ENCODE measurements at regions not wholly inside any gene's neighbourhood (a gene's known extent, or its start where the extent isn't known, plus 50 kb on each side); places are given as distances from the start of the nearest gene placed in this dataset.

DNA sequence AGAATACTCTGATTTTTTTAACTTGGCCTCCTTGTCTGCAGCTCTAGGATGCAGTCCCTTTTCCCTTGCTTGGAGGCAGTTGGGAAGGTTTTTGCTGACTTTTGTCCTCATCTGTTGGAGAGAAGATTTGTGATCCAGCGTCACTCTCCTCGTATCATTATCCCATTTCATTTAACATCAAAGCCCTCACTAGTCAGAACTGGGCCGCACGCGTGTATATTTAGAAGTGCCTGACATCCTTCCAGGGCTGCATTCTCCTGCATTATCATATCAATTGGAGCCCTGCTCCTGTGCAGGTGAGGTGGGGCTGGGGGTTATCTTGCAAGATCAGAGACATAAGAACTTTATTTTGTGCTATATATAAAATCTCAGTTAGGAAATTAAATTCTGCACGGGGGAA lies 435.1 kb upstream of the HS6ST1 start:
- TF ChIP-seq, protein P1, sequence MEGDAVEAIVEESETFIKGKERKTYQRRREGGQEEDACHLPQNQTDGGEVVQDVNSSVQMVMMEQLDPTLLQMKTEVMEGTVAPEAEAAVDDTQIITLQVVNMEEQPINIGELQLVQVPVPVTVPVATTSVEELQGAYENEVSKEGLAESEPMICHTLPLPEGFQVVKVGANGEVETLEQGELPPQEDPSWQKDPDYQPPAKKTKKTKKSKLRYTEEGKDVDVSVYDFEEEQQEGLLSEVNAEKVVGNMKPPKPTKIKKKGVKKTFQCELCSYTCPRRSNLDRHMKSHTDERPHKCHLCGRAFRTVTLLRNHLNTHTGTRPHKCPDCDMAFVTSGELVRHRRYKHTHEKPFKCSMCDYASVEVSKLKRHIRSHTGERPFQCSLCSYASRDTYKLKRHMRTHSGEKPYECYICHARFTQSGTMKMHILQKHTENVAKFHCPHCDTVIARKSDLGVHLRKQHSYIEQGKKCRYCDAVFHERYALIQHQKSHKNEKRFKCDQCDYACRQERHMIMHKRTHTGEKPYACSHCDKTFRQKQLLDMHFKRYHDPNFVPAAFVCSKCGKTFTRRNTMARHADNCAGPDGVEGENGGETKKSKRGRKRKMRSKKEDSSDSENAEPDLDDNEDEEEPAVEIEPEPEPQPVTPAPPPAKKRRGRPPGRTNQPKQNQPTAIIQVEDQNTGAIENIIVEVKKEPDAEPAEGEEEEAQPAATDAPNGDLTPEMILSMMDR (IDR thresholded peaks at IDR 0.05; ENCODE audit: low read depth, low read length, missing input control) = no peak
- no peak for TF ChIP-seq SP1 (IDR thresholded peaks at IDR 0.05)
- no peak for TF ChIP-seq RAD21 (IDR thresholded peaks at IDR 0.05)
- TF ChIP-seq, protein P2, sequence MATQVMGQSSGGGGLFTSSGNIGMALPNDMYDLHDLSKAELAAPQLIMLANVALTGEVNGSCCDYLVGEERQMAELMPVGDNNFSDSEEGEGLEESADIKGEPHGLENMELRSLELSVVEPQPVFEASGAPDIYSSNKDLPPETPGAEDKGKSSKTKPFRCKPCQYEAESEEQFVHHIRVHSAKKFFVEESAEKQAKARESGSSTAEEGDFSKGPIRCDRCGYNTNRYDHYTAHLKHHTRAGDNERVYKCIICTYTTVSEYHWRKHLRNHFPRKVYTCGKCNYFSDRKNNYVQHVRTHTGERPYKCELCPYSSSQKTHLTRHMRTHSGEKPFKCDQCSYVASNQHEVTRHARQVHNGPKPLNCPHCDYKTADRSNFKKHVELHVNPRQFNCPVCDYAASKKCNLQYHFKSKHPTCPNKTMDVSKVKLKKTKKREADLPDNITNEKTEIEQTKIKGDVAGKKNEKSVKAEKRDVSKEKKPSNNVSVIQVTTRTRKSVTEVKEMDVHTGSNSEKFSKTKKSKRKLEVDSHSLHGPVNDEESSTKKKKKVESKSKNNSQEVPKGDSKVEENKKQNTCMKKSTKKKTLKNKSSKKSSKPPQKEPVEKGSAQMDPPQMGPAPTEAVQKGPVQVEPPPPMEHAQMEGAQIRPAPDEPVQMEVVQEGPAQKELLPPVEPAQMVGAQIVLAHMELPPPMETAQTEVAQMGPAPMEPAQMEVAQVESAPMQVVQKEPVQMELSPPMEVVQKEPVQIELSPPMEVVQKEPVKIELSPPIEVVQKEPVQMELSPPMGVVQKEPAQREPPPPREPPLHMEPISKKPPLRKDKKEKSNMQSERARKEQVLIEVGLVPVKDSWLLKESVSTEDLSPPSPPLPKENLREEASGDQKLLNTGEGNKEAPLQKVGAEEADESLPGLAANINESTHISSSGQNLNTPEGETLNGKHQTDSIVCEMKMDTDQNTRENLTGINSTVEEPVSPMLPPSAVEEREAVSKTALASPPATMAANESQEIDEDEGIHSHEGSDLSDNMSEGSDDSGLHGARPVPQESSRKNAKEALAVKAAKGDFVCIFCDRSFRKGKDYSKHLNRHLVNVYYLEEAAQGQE (IDR thresholded peaks at IDR 0.05) = no peak
- no peak for TF ChIP-seq GABPA (IDR thresholded peaks at IDR 0.05 in 1 of 2, conservative IDR thresholded peaks at IDR 0.05 in 1 of 2)
- no peak for TF ChIP-seq FOXA1 (IDR thresholded peaks at IDR 0.05)
- TF ChIP-seq, protein P3, sequence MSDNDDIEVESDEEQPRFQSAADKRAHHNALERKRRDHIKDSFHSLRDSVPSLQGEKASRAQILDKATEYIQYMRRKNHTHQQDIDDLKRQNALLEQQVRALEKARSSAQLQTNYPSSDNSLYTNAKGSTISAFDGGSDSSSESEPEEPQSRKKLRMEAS (IDR thresholded peaks at IDR 0.05) = no peak
- TF ChIP-seq, protein P4, sequence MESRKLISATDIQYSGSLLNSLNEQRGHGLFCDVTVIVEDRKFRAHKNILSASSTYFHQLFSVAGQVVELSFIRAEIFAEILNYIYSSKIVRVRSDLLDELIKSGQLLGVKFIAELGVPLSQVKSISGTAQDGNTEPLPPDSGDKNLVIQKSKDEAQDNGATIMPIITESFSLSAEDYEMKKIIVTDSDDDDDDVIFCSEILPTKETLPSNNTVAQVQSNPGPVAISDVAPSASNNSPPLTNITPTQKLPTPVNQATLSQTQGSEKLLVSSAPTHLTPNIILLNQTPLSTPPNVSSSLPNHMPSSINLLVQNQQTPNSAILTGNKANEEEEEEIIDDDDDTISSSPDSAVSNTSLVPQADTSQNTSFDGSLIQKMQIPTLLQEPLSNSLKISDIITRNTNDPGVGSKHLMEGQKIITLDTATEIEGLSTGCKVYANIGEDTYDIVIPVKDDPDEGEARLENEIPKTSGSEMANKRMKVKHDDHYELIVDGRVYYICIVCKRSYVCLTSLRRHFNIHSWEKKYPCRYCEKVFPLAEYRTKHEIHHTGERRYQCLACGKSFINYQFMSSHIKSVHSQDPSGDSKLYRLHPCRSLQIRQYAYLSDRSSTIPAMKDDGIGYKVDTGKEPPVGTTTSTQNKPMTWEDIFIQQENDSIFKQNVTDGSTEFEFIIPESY (IDR thresholded peaks at IDR 0.05) = no peak
- TF ChIP-seq EGR1 (IDR thresholded peaks at IDR 0.05; ENCODE audit: low read depth in 2 of 2) = no peak
- no peak for TF ChIP-seq HNF4A (conservative IDR thresholded peaks at IDR 0.05)
- no peak for TF ChIP-seq YY1 (IDR thresholded peaks at IDR 0.05)
- no peak for TF ChIP-seq RXRA (IDR thresholded peaks at IDR 0.05)
- TF ChIP-seq JUND (IDR thresholded peaks at IDR 0.05) = no peak

Measured in liver (tissue), 3 donors.